Bronchial epithelial cell (primary cell): ENCODE measurements at regions not wholly inside any gene's neighbourhood (a gene's known extent, or its start where the extent isn't known, plus 50 kb on each side); places are given as distances from the start of the nearest gene placed in this dataset.

Experiments used
- DNase-seq: peaks from one replicate; pipeline ENCODE4 v3.0.0-alpha.2; 2010; ENCODE audit warnings: low read depth
- FAIRE-seq: peaks from 2 replicates; lab custom pipeline; 2011; peaks lifted over from hg19 to GRCh38; lab: Jason Lieb, UNC
- H3K27me3 ChIP-seq: 2 replicates; pipeline ENCODE4 v1.5.1; 2011; ENCODE audit warnings: low read length; ENCODE audit not compliant: control insufficient read depth, insufficient read depth
- H3K36me3 ChIP-seq: 2 replicates; pipeline ENCODE4 v1.5.1; 2011; ENCODE audit warnings: low read length; ENCODE audit not compliant: control insufficient read depth, insufficient read depth
- H3K4me3 ChIP-seq: 2 replicates; pipeline ENCODE4 v1.5.1; 2011; ENCODE audit warnings: mild to moderate bottlenecking, low read depth, low read length, control low read depth
- TF ChIP-seq, protein P1 (sequence below): IDR thresholded peaks from 2 replicates; pipeline ENCODE4 v1.5.1; 2011; ENCODE audit warnings: mild to moderate bottlenecking, moderate library complexity, low read length, control low read depth, inconsistent platforms; ENCODE audit not compliant: insufficient read depth, severe bottlenecking

DNA sequence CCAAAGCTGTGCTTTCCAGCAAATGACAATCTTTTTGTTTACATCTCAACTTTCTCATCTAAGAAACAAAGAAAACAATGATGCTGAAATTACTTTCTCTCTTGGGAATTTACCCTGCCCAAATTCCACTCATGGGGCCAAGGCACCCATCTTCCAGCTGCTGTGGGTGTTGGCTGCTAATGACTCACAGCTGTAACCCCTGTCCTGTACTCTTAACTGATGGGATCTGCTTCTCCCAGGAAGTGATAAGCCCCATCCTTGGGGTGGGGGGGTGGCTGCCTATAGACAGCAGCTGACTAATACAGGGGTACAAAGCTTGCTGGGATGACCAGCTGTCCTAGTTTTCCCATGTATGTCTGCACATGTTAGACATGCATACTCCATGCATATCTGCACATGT lies 938.6 kb downstream of the C6orf118 start:
- no peak for FAIRE-seq

GRCh38 chr6:164359441-164359840 lies 944.9 kb downstream of the QKI start:
- Histone ChIP-seq H3K36me3 (no peaks in the 10 kb centered on the region), H3K4me3 (no peak overlapping the region), H3K27me3 (no peaks in the 10 kb centered on the region)
- TF ChIP-seq, protein P1, sequence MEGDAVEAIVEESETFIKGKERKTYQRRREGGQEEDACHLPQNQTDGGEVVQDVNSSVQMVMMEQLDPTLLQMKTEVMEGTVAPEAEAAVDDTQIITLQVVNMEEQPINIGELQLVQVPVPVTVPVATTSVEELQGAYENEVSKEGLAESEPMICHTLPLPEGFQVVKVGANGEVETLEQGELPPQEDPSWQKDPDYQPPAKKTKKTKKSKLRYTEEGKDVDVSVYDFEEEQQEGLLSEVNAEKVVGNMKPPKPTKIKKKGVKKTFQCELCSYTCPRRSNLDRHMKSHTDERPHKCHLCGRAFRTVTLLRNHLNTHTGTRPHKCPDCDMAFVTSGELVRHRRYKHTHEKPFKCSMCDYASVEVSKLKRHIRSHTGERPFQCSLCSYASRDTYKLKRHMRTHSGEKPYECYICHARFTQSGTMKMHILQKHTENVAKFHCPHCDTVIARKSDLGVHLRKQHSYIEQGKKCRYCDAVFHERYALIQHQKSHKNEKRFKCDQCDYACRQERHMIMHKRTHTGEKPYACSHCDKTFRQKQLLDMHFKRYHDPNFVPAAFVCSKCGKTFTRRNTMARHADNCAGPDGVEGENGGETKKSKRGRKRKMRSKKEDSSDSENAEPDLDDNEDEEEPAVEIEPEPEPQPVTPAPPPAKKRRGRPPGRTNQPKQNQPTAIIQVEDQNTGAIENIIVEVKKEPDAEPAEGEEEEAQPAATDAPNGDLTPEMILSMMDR, result no peak
- FAIRE-seq, result no peak
- no peak for DNase-seq

More for the DNA sequence above, 938.6 kb downstream of the C6orf118 start:
- TF ChIP-seq, protein P1, result no peak
- DNase-seq, result peak; percentile 39
- H3K36me3 ChIP-seq, result no peaks in the 10 kb centered on the region
- H3K27me3 ChIP-seq, result no peaks in the 10 kb centered on the region
- H3K4me3 ChIP-seq, result no peak overlapping the region

- H3K27me3 ChIP-seq, result no peaks in the 10 kb centered on the region
- TF ChIP-seq, protein P1, result no peak
- H3K36me3 ChIP-seq, result no peaks in the 10 kb centered on the region
- H3K4me3 ChIP-seq, result no peak overlapping the region
- DNase-seq (no peak), FAIRE-seq (no peak)
These were observed 944.5 kb downstream of the QKI start for GRCh38 chr6:164359036-164359435.

DNA sequence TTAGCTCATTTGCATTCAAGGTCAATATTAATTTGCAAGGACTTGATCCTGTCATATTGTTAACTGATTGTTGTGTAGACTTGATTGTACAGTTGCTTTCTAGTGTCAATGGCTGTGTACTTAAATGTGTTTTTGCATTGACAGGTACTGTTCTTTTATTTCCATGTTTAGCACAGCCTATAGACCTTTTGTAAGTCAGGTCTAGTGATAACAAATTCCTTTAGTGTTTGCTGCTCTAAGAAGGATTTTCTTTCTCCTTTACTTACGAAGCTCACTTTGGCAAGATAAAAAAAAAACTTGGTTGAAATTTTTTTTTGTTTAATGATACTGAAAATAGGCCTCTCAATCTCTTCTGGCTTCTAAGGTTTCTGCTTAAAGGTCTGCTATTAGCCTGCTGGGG lies 942.3 kb downstream of the QKI start:
- FAIRE-seq (no peak), DNase-seq (no peak)
- no peaks in the 10 kb centered on the region for H3K27me3 ChIP-seq
- no peaks in the 10 kb centered on the region for H3K36me3 ChIP-seq
- H3K4me3 ChIP-seq, result no peak overlapping the region
- TF ChIP-seq, protein P1, result no peak

- H3K36me3 ChIP-seq, result no peaks in the 10 kb centered on the region
- TF ChIP-seq, protein P1, result no peak
- no peaks in the 10 kb centered on the region for H3K27me3 ChIP-seq
- no peak overlapping the region for H3K4me3 ChIP-seq
- no peak for DNase-seq
- no peak for FAIRE-seq
These were observed 932.9 kb downstream of the QKI start for GRCh38 chr6:164347455-164347854.

DNA sequence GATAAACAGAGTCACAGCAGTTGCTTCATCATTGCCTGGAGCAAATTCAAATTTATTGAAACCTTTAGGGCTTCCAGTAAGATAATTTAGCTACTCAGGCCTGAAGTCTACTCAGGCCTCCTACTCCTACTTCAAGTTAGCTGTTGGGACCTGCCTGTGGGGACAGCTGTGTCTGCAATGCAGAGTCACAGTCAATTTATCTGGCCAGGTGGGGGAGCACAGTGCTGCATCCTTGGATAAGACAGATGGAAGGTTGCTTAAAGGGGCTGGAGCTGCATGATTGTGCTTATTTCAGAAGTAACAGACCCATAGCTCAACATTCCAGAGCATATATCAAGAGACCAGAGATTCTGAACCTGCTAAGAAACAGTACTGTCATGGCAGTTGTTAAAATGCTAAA lies 932.1 kb downstream of the QKI start:
- FAIRE-seq, result no peak
- no peak overlapping the region for H3K4me3 ChIP-seq
- H3K27me3 ChIP-seq, result no peaks in the 10 kb centered on the region
- no peaks in the 10 kb centered on the region for H3K36me3 ChIP-seq
- no peak for DNase-seq
- TF ChIP-seq, protein P1, result no peak
